Lung (tissue), 11 donors: ENCODE measurements at regions not wholly inside any gene's neighbourhood (a gene's known extent, or its start where the extent isn't known, plus 50 kb on each side); places are given as distances from the start of the nearest gene placed in this dataset.

Source experiments
- ATAC-seq: fragments of 200-7000 bp; cut with Tn5 transposase; one replicate; pipeline ENCODE4 v1.9.1; 2020; ENCODE audit warnings: moderate number of reproducible peaks; ENCODE audit not compliant: insufficient read depth, low FRiP score
- DNase-seq, 3 donors: peaks; one replicate each; pipeline ENCODE4 v3.0.0-alpha.2; 2013 to 2017
- H3K27ac ChIP-seq, 2 donors: one replicate each; pipeline ENCODE4 v1.5.1; 2013; ENCODE audit warnings: mild to moderate bottlenecking in 2 of 2, moderate library complexity in 2 of 2, control low read depth in 1 of 2, inconsistent platforms in 1 of 2, low read depth in 1 of 2, low read length in 1 of 2
- H3K27me3 ChIP-seq, 3 donors: one replicate each; pipeline ENCODE4 v1.5.1; 2013; ENCODE audit warnings: low read length in 2 of 3; ENCODE audit not compliant: control insufficient read depth in 3 of 3, insufficient read depth in 3 of 3
- H3K36me3 ChIP-seq, 4 donors: one replicate each; pipeline ENCODE4 v1.5.1; 2013; ENCODE audit warnings: low read length in 4 of 4, mild to moderate bottlenecking in 1 of 4, moderate library complexity in 1 of 4; ENCODE audit not compliant: control insufficient read depth in 4 of 4, insufficient read depth in 4 of 4
- H3K4me1 ChIP-seq, 5 donors: one replicate each; pipeline ENCODE4 v1.5.1; 2013; ENCODE audit warnings: low read length in 5 of 5, mild to moderate bottlenecking in 2 of 5, moderate library complexity in 1 of 5; ENCODE audit not compliant: control insufficient read depth in 5 of 5, insufficient read depth in 5 of 5
- H3K4me3 ChIP-seq: one replicate; pipeline ENCODE4 v1.5.1; 2013; ENCODE audit warnings: mild to moderate bottlenecking, control low read depth, moderate library complexity
- H3K9ac ChIP-seq, 2 donors: one replicate each; pipeline ENCODE4 v1.5.1; 2013; ENCODE audit warnings: low read length in 2 of 2, control low read depth in 1 of 2; ENCODE audit not compliant: insufficient read depth in 1 of 2
- H3K9me3 ChIP-seq, 4 donors: one replicate each; pipeline ENCODE4 v1.5.1; 2013; ENCODE audit warnings: low read length in 3 of 4, mild to moderate bottlenecking in 1 of 4, moderate library complexity in 1 of 4; ENCODE audit not compliant: control insufficient read depth in 4 of 4, insufficient read depth in 3 of 4
- CTCF ChIP-seq: IDR thresholded peaks from 2 replicates; pipeline ENCODE4 v1.5.1; 2012; ENCODE audit warnings: mild to moderate bottlenecking; ENCODE audit errors: control extremely low read depth, extremely low read depth
- WGBS, 2 donors: extraction: QIAGEN DNeasy Blood & Tissue Kit; methylation state at CpG; one replicate each; pipeline ENCODE4 v1.1.7; 2013; 5-methylcytosine and 5-hydroxymethylcytosine counted together
- donor health status: control.
- donor health status: control.
- donor health status: Bipolar disorder and iron deficiency.
- donor health status: healthy.
- donor health status: DM: yes; HTN: yes; CAD: no.

- WGBS, 2 donors, result 95 to 98% methylated on average over 3 of the region's 3 CpGs
- H3K4me1 ChIP-seq, result peaks cover 0 to 10% (median 0%) of the 10 kb centered on the region in 5 donors
- no peaks in the 10 kb centered on the region for H3K27me3 ChIP-seq
- ATAC-seq (no peak), DNase-seq (no peak)
- H3K9ac ChIP-seq, result no peak overlapping the region
- H3K9me3 ChIP-seq, result peaks cover 0 to 2% (median 0%) of the 10 kb centered on the region in 4 donors
- TF ChIP-seq CTCF, result no peak
- no peak overlapping the region for H3K4me3 ChIP-seq
- H3K36me3 ChIP-seq, result no peaks in the 10 kb centered on the region
- H3K27ac ChIP-seq, result no peak overlapping the region
Observed at GRCh38 chr9:115326461-115326860, 208.5 kb upstream of the TNC start.

- no peak for TF ChIP-seq CTCF
Observed at GRCh38 chr9:115327436-115328122, 209.6 kb upstream of the TNC start.

GRCh38 chr9:115328228-115328627, 210.3 kb upstream of the TNC start:
- Histone ChIP-seq H3K4me1 (peaks cover 0 to 18% (median 6%) of the 10 kb centered on the region in 5 donors), H3K9me3 (peaks cover 0 to 2% (median 0%) of the 10 kb centered on the region in 4 donors), H3K27ac (no peak overlapping the region), H3K9ac (no peak overlapping the region), H3K36me3 (no peaks in the 10 kb centered on the region), H3K27me3 (no peaks in the 10 kb centered on the region), H3K4me3 (no peak overlapping the region)
- ATAC-seq (no peak), DNase-seq (peak in 1 of 3 donors; percentile 48)
- WGBS, 2 donors, result 50 to 52% methylated on average over 2 of the region's 2 CpGs
- TF ChIP-seq CTCF, result no peak

More at GRCh38 chr9:115327436-115328122, 209.6 kb upstream of the TNC start:
- WGBS, 2 donors, result 84 to 96% methylated on average over 2 of the region's 2 CpGs
- Histone ChIP-seq H3K9ac (no peak overlapping the region), H3K27ac (no peak overlapping the region), H3K36me3 (no peaks in the 10 kb centered on the region), H3K27me3 (no peaks in the 10 kb centered on the region), H3K9me3 (peaks cover 0 to 2% (median 0%) of the 10 kb centered on the region in 4 donors), H3K4me1 (peaks cover 0 to 12% (median under 1%) of the 10 kb centered on the region in 5 donors), H3K4me3 (no peak overlapping the region)
- DNase-seq, result no peak
- ATAC-seq, result no peak

GRCh38 chr9:115328677-115329076, 210.7 kb upstream of the TNC start:
- no peaks in the 10 kb centered on the region for H3K36me3 ChIP-seq
- no peak overlapping the region for H3K27ac ChIP-seq
- no peak for TF ChIP-seq CTCF
- peaks cover 0 to 2% (median 0%) of the 10 kb centered on the region in 4 donors for H3K9me3 ChIP-seq
- ATAC-seq (no peak), DNase-seq (no peak)
- H3K4me1 ChIP-seq, result peaks cover 0 to 22% (median 6%) of the 10 kb centered on the region in 5 donors
- H3K9ac ChIP-seq, result no peak overlapping the region
- H3K27me3 ChIP-seq, result no peaks in the 10 kb centered on the region
- H3K4me3 ChIP-seq, result no peak overlapping the region
